WTC11 (cell line): ENCODE measurements at regions not wholly inside any gene's neighbourhood (a gene's known extent, or its start where the extent isn't known, plus 50 kb on each side); places are given as distances from the start of the nearest gene placed in this dataset.

Experiments
- ATAC-seq: fragments of 200-7000 bp; cut with Tn5 transposase; 2 replicates; pipeline ENCODE4 v1.10.0; 2021; ENCODE audit warnings: mild to moderate bottlenecking, moderate library complexity
- CTCF ChIA-PET: fragments of 300-600 bp; sonication (Branson Sonifier 250); formaldehyde crosslinking; loops from one replicate; lab custom pipeline; 2021; ENCODE audit warnings: antibody characterized with exemption; lab: Charles Lee
- POLR2A ChIA-PET: fragments of 350-600 bp; sonication (Branson Sonifier 250); formaldehyde crosslinking; loops from one replicate; lab custom pipeline; 2021; ENCODE audit warnings: antibody characterized with exemption; lab: Charles Lee
- DNase-seq: peaks from one replicate; pipeline ENCODE4 v3.0.0; 2021; ENCODE audit warnings: low spot score
- H3K27ac Mint-ChIP-seq: 2 replicates; pipeline ENCODE4 v1.8.0; 2021; ENCODE audit warnings: mixed read lengths
- H3K27me3 Mint-ChIP-seq: 2 replicates; pipeline ENCODE4 v1.8.0; 2021; ENCODE audit warnings: low read depth, mild to moderate bottlenecking, moderate library complexity, mixed read lengths
- H3K36me3 Mint-ChIP-seq: 2 replicates; pipeline ENCODE4 v1.8.0; 2021; ENCODE audit warnings: mixed read lengths
- H3K4me1 Mint-ChIP-seq: 2 replicates; pipeline ENCODE4 v1.8.0; 2022; ENCODE audit warnings: mixed read lengths
- H3K4me3 Mint-ChIP-seq: 2 replicates; pipeline ENCODE4 v1.8.0; 2021; ENCODE audit warnings: mild to moderate bottlenecking, moderate library complexity, mixed read lengths
- H3K9me3 Mint-ChIP-seq: 2 replicates; pipeline ENCODE4 v1.8.0; 2021; ENCODE audit warnings: mixed read lengths
- CBFB ChIP-seq: sonication (generic); formaldehyde crosslinking; IDR thresholded peaks from 2 replicates; pipeline ENCODE4 v1.8.1; 2022; ENCODE audit warnings: mild to moderate bottlenecking, low read depth, missing genetic modification reagents
- ELF4 ChIP-seq: sonication (generic); formaldehyde crosslinking; IDR thresholded peaks from 2 replicates; pipeline ENCODE4 v1.8.1; 2022; ENCODE audit warnings: low read depth, mild to moderate bottlenecking, moderate library complexity, missing genetic modification reagents
- NR3C1 ChIP-seq: sonication (generic); formaldehyde crosslinking; conservative IDR thresholded peaks from 2 replicates; pipeline ENCODE4 v1.8.1; 2023; ENCODE audit warnings: low read depth, mild to moderate bottlenecking, missing genetic modification reagents
- OVOL2 ChIP-seq: fragments of 250-450 bp; sonication (Bioruptor Pico); IDR thresholded peaks from 2 replicates; pipeline ENCODE4 v1.9.0; 2021; ENCODE audit warnings: mild to moderate bottlenecking, borderline replicate concordance
- RORB ChIP-seq: fragments of 250-450 bp; sonication (Bioruptor Pico); IDR thresholded peaks from 2 replicates; pipeline ENCODE4 v1.9.0; 2021; ENCODE audit warnings: mild to moderate bottlenecking
- TEAD1 ChIP-seq: sonication (generic); formaldehyde crosslinking; IDR thresholded peaks from 2 replicates; pipeline ENCODE4 v1.8.0; 2022; ENCODE audit warnings: mild to moderate bottlenecking, missing genetic modification reagents
- ZNF121 ChIP-seq: sonication (generic); formaldehyde crosslinking; IDR thresholded peaks from 2 replicates; pipeline ENCODE4 v1.8.0; 2023; ENCODE audit warnings: missing genetic modification reagents
- ZNF232 ChIP-seq: sonication (generic); formaldehyde crosslinking; IDR thresholded peaks from 2 replicates; pipeline ENCODE4 v1.8.0; 2022; ENCODE audit warnings: mild to moderate bottlenecking, missing genetic modification reagents
- ZNF396 ChIP-seq: fragments of 250-450 bp; sonication (Bioruptor Pico); IDR thresholded peaks from 2 replicates; pipeline ENCODE4 v1.8.0; 2021; ENCODE audit warnings: mild to moderate bottlenecking, moderate library complexity, borderline replicate concordance
- TF ChIP-seq, protein P1 (sequence below): fragments of 250-450 bp; sonication (Bioruptor Pico); IDR thresholded peaks from 2 replicates; pipeline ENCODE4 v1.9.0; 2021; ENCODE audit warnings: mild to moderate bottlenecking, borderline replicate concordance
- TF ChIP-seq, protein P2 (sequence below): sonication (generic); formaldehyde crosslinking; IDR thresholded peaks from 2 replicates; pipeline ENCODE4 v1.8.1; 2022; ENCODE audit warnings: missing genetic modification reagents, borderline replicate concordance
- TF ChIP-seq, protein P3 (sequence below): fragments of 250-450 bp; sonication (Bioruptor Pico); IDR thresholded peaks from 2 replicates; pipeline ENCODE4 v1.9.0; 2021; ENCODE audit warnings: mild to moderate bottlenecking
- TF ChIP-seq, protein P4 (sequence below): fragments of 200-600 bp; IDR thresholded peaks from 2 replicates; pipeline ENCODE4 v1.8.0; 2022; ENCODE audit warnings: antibody characterized with exemption
- TF ChIP-seq, protein P5 (sequence below): fragments of 250-450 bp; sonication (Bioruptor Pico); IDR thresholded peaks from 2 replicates; pipeline ENCODE4 v1.9.0; 2021; ENCODE audit warnings: moderate library complexity, mild to moderate bottlenecking, inconsistent platforms, borderline replicate concordance
- TF ChIP-seq, protein P6 (sequence below): fragments of 250-450 bp; sonication (Bioruptor Pico); IDR thresholded peaks from 2 replicates; pipeline ENCODE4 v1.9.0; 2021; ENCODE audit warnings: mild to moderate bottlenecking

DNA sequence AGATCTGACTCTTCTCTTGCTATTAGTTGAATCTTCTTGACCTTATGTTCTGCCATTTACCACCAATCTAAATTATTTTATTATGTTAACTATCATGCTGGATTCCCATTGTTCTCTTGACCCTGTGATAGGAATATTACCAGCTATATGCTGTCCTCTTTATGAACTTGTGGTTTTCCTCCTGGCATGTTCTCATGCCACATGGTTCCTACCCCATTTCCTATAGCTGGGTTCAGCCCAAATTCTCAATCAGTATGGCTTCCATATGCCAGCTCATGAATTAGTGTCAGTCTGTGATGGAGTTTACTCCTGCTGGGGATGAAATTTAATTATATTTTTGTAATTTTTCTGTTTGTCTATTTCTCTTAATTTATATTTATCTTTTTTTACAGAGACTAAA lies 430.5 kb downstream of the SMARCA1 start (continued):
- TF ChIP-seq, protein P1, sequence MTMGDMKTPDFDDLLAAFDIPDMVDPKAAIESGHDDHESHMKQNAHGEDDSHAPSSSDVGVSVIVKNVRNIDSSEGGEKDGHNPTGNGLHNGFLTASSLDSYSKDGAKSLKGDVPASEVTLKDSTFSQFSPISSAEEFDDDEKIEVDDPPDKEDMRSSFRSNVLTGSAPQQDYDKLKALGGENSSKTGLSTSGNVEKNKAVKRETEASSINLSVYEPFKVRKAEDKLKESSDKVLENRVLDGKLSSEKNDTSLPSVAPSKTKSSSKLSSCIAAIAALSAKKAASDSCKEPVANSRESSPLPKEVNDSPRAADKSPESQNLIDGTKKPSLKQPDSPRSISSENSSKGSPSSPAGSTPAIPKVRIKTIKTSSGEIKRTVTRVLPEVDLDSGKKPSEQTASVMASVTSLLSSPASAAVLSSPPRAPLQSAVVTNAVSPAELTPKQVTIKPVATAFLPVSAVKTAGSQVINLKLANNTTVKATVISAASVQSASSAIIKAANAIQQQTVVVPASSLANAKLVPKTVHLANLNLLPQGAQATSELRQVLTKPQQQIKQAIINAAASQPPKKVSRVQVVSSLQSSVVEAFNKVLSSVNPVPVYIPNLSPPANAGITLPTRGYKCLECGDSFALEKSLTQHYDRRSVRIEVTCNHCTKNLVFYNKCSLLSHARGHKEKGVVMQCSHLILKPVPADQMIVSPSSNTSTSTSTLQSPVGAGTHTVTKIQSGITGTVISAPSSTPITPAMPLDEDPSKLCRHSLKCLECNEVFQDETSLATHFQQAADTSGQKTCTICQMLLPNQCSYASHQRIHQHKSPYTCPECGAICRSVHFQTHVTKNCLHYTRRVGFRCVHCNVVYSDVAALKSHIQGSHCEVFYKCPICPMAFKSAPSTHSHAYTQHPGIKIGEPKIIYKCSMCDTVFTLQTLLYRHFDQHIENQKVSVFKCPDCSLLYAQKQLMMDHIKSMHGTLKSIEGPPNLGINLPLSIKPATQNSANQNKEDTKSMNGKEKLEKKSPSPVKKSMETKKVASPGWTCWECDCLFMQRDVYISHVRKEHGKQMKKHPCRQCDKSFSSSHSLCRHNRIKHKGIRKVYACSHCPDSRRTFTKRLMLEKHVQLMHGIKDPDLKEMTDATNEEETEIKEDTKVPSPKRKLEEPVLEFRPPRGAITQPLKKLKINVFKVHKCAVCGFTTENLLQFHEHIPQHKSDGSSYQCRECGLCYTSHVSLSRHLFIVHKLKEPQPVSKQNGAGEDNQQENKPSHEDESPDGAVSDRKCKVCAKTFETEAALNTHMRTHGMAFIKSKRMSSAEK (CRISPR knock-in tag), result no peak
- TF ChIP-seq ZNF232 (CRISPR knock-in tag) (no peak), ZNF396 (CRISPR knock-in tag) (no peak), ZNF121 (CRISPR knock-in tag) (no peak)
- TF ChIP-seq, all 79 proteins: peak for 0

DNA sequence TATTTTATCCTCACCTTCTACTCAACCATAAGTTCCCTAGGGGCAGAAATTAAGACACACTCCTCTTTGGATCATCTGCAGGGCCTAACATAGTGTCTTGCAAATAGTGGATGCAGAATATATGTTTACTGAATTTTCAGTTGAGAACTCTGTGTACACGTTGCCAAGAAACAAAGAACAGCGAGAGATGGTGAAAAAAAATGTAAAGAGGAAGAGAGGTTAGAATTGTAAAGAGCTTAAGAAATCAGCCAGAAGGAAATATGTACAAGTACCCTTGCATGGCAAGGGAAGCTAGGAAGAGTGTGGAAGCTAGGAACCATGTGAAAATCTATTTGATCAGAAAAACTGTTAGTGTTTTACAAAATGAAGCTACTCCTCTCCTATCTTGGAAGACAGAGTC lies 431.0 kb downstream of the SMARCA1 start:
- Mint-ChIP-seq H3K9me3 (peaks cover 4% of the 10 kb centered on the region; the same call in 1 of the 2 replicates), H3K27me3 (no peaks in the 10 kb centered on the region), H3K4me1 (peaks cover 67% of the 10 kb centered on the region), H3K27ac (peak overlapping the region; percentile 99), H3K36me3 (peaks cover 25% of the 10 kb centered on the region), H3K4me3 (peak overlapping the region; percentile 55)
- ChIA-PET POLR2A (no interaction called here), CTCF (no interaction called here)
- no peak for DNase-seq
- no peak for ATAC-seq
- TF ChIP-seq, protein P2, sequence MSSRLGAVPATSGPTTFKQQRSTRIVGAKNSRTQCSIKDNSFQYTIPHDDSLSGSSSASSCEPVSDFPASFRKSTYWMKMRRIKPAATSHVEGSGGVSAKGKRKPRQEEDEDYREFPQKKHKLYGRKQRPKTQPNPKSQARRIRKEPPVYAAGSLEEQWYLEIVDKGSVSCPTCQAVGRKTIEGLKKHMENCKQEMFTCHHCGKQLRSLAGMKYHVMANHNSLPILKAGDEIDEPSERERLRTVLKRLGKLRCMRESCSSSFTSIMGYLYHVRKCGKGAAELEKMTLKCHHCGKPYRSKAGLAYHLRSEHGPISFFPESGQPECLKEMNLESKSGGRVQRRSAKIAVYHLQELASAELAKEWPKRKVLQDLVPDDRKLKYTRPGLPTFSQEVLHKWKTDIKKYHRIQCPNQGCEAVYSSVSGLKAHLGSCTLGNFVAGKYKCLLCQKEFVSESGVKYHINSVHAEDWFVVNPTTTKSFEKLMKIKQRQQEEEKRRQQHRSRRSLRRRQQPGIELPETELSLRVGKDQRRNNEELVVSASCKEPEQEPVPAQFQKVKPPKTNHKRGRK, result no peak
- no peak for TF ChIP-seq ELF4 (CRISPR knock-in tag)
- TF ChIP-seq, protein P3, sequence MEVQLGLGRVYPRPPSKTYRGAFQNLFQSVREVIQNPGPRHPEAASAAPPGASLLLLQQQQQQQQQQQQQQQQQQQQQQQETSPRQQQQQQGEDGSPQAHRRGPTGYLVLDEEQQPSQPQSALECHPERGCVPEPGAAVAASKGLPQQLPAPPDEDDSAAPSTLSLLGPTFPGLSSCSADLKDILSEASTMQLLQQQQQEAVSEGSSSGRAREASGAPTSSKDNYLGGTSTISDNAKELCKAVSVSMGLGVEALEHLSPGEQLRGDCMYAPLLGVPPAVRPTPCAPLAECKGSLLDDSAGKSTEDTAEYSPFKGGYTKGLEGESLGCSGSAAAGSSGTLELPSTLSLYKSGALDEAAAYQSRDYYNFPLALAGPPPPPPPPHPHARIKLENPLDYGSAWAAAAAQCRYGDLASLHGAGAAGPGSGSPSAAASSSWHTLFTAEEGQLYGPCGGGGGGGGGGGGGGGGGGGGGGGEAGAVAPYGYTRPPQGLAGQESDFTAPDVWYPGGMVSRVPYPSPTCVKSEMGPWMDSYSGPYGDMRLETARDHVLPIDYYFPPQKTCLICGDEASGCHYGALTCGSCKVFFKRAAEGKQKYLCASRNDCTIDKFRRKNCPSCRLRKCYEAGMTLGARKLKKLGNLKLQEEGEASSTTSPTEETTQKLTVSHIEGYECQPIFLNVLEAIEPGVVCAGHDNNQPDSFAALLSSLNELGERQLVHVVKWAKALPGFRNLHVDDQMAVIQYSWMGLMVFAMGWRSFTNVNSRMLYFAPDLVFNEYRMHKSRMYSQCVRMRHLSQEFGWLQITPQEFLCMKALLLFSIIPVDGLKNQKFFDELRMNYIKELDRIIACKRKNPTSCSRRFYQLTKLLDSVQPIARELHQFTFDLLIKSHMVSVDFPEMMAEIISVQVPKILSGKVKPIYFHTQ (CRISPR knock-in tag), result no peak
- TF ChIP-seq TEAD1 (CRISPR knock-in tag), result no peak
- no peak for TF ChIP-seq NR3C1 (CRISPR knock-in tag)
- TF ChIP-seq, protein P4, sequence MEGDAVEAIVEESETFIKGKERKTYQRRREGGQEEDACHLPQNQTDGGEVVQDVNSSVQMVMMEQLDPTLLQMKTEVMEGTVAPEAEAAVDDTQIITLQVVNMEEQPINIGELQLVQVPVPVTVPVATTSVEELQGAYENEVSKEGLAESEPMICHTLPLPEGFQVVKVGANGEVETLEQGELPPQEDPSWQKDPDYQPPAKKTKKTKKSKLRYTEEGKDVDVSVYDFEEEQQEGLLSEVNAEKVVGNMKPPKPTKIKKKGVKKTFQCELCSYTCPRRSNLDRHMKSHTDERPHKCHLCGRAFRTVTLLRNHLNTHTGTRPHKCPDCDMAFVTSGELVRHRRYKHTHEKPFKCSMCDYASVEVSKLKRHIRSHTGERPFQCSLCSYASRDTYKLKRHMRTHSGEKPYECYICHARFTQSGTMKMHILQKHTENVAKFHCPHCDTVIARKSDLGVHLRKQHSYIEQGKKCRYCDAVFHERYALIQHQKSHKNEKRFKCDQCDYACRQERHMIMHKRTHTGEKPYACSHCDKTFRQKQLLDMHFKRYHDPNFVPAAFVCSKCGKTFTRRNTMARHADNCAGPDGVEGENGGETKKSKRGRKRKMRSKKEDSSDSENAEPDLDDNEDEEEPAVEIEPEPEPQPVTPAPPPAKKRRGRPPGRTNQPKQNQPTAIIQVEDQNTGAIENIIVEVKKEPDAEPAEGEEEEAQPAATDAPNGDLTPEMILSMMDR, result no peak
- TF ChIP-seq, protein P5, sequence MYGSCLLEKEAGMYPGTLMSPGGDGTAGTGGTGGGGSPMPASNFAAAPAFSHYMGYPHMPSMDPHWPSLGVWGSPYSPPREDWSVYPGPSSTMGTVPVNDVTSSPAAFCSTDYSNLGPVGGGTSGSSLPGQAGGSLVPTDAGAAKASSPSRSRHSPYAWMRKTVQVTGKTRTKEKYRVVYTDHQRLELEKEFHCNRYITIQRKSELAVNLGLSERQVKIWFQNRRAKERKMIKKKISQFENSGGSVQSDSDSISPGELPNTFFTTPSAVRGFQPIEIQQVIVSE (CRISPR knock-in tag), result no peak
- TF ChIP-seq OVOL2 (CRISPR knock-in tag), result no peak
- TF ChIP-seq, protein P6, sequence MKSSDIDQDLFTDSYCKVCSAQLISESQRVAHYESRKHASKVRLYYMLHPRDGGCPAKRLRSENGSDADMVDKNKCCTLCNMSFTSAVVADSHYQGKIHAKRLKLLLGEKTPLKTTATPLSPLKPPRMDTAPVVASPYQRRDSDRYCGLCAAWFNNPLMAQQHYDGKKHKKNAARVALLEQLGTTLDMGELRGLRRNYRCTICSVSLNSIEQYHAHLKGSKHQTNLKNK (CRISPR knock-in tag), result no peak
- TF ChIP-seq CBFB, result no peak
- no peak for TF ChIP-seq RORB (CRISPR knock-in tag)
- TF ChIP-seq, all 79 proteins: peak for 0
